ENCODE measurements at regions not wholly inside any gene's neighbourhood (a gene's known extent, or its start where the extent isn't known, plus 50 kb on each side); places are given as distances from the start of the nearest gene placed in this dataset.

GRCh38 chr11:106344394-106344793 is 266.9 kb downstream of the AASDHPPT start:
- no peak for DNase-seq

- DNase-seq = no peak
These were observed 267.5 kb downstream of the AASDHPPT start for GRCh38 chr11:106344966-106345365.

- DNase-seq = no peak
These were observed 275.6 kb downstream of the AASDHPPT start for GRCh38 chr11:106353031-106353430.

- no peak for DNase-seq
These were observed 291.8 kb downstream of the AASDHPPT start for GRCh38 chr11:106369224-106369623.

- no peak for DNase-seq
These were observed 301.2 kb downstream of the AASDHPPT start for GRCh38 chr11:106378513-106379179.

GRCh38 chr11:106379265-106379664 is 301.8 kb downstream of the AASDHPPT start:
- DNase-seq = no peak

GRCh38 chr11:106379712-106380111 is 302.2 kb downstream of the AASDHPPT start:
- DNase-seq = no peak

- DNase-seq = no peak
These were observed 304.4 kb downstream of the AASDHPPT start for GRCh38 chr11:106381895-106382294.

- DNase-seq = no peak
These were observed 307.0 kb downstream of the AASDHPPT start for GRCh38 chr11:106384429-106384828.

GRCh38 chr11:106386519-106386918 is 309.1 kb downstream of the AASDHPPT start:
- no peak for DNase-seq

GRCh38 chr11:106389101-106389500 is 311.6 kb downstream of the AASDHPPT start:
- DNase-seq = no peak

GRCh38 chr11:106390078-106390477 is 312.6 kb downstream of the AASDHPPT start:
- DNase-seq = no peak

GRCh38 chr11:106391771-106392420 is 314.4 kb downstream of the AASDHPPT start:
- no peak for DNase-seq

- no peak for DNase-seq
These were observed 318.4 kb downstream of the AASDHPPT start for GRCh38 chr11:106395716-106396349.

- no peak for DNase-seq
These were observed 320.5 kb downstream of the AASDHPPT start for GRCh38 chr11:106397787-106398501.

GRCh38 chr11:106398502-106399075 is 321.1 kb downstream of the AASDHPPT start:
- no peak for DNase-seq

- DNase-seq = no peak
These were observed 321.6 kb downstream of the AASDHPPT start for GRCh38 chr11:106399076-106399511.

GRCh38 chr11:106399624-106400023 is 322.2 kb downstream of the AASDHPPT start:
- DNase-seq = no peak

- DNase-seq = no peak
These were observed 323.6 kb downstream of the AASDHPPT start for GRCh38 chr11:106400949-106401570.

GRCh38 chr11:106403751-106404150 is 326.3 kb downstream of the AASDHPPT start:
- no peak for DNase-seq

GRCh38 chr11:106409222-106409621 is 331.8 kb downstream of the AASDHPPT start:
- DNase-seq = no peak

GRCh38 chr11:106409671-106410070 is 332.2 kb downstream of the AASDHPPT start:
- DNase-seq = no peak

GRCh38 chr11:106410902-106411301 is 333.4 kb downstream of the AASDHPPT start:
- DNase-seq = no peak
